ENCODE measurements at regions not wholly inside any gene's neighbourhood (a gene's known extent, or its start where the extent isn't known, plus 50 kb on each side); places are given as distances from the start of the nearest gene placed in this dataset.

DNA sequence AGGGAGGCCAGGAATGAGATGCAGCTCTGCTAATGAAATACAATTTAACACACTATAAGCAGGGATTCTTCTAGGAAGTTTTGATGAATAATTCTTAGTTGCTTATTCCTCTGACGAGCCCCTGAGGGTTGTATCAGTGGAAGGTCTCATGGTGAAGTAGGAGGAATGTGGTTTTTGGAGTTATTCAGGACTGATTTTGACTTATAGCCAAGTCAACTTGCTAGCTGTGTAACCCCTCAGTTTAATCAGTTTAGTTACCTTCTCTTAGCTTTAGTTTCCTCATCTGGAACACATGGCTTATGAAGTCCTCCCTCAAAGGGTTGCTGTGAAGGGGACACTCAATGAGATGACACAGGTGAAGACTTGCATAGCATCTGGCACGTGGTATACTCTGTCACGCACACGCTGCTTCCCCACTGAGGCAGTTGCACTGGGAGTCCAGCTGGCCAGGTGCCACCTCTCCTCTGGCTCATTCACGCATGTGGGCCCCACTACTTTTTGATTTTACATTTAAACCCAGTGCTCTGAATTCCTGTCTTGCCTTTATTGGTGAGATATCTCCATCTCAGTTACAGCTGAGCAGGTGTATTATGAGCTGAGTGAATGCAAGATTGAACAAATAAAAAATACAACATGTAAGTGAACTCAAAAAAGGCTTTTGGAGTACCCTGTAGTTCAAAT lies 415.0 kb downstream of the ARHGEF28 start:
- FAIRE-seq (no peak), DNase-seq (ENCODE audit: insufficient read length, low spot score) (no peak)
- no peak for TF ChIP-seq SPI1 (IDR thresholded peaks at IDR 0.05; ENCODE audit: low read depth, low read length)
- TF ChIP-seq POLR2A (IDR thresholded peaks at IDR 0.05; ENCODE audit: low read depth, low read length), result no peak
- no peak for TF ChIP-seq POU2F2 (IDR thresholded peaks at IDR 0.05; ENCODE audit: low read depth, low read length)
- no peak for TF ChIP-seq POLR2AphosphoS5 (IDR thresholded peaks at IDR 0.05; ENCODE audit: low read depth, low read length)
- no peak for TF ChIP-seq PAX5 (IDR thresholded peaks at IDR 0.05; ENCODE audit: insufficient read depth, low read length, severe bottlenecking)
- no peak for TF ChIP-seq TAF1 (IDR thresholded peaks at IDR 0.05; ENCODE audit: low read depth, low read length)

DNA sequence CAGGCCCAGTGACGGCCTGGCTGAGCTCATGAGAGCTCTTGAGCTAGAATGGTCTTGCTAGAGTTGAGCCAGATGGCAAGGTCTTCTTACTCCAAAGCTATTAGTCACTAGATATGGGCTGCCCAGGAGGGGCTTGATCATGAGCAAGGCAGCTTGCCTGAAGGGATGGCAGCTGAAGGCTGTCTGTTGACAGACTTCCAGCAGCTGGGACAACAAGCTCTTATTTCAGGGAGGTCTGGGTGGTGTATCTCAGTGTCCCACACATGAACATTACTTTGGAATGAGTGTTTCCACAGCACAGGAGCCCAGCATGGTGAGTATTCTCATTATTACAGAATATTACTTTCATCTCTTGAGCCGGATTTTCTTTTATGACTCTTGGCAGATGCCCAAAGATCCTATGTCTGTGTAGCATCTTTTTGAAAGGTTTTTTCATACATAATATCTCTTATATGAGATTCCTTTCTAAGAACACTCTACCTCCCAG lies 414.1 kb downstream of the ARHGEF28 start:
- FAIRE-seq, result no peak
- DNase-seq (ENCODE audit: insufficient read length, low spot score), result no peak

DNA sequence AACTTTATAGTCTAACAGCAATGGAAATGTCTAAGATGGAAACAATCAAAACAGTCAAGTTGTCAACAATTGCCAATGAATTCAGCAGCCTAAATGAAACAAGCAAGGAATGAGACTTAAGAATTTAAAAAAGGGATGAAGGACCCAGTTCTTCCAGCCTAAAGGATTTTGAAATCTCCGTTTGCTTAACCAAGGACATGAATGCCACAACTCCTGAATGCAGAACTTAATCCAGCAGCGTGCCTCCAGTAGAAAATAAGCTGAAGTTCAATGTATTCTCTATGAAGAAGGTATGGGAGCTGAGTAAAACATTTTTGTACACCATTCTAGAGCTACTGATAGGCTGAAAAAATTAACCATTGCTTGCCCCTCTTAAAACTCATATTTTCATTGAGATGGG lies 411.3 kb downstream of the ARHGEF28 start:
- FAIRE-seq, result no peak
- TF ChIP-seq POLR2A (IDR thresholded peaks at IDR 0.05; ENCODE audit: low read depth, low read length) (no peak), TAF1 (IDR thresholded peaks at IDR 0.05; ENCODE audit: low read depth, low read length) (no peak), SPI1 (IDR thresholded peaks at IDR 0.05; ENCODE audit: low read depth, low read length) (no peak), POLR2AphosphoS5 (IDR thresholded peaks at IDR 0.05; ENCODE audit: low read depth, low read length) (no peak), POU2F2 (IDR thresholded peaks at IDR 0.05; ENCODE audit: low read depth, low read length) (no peak), PAX5 (IDR thresholded peaks at IDR 0.05; ENCODE audit: insufficient read depth, low read length, severe bottlenecking) (no peak)

More for the DNA sequence above, 414.1 kb downstream of the ARHGEF28 start:
- no peak for TF ChIP-seq POLR2A (IDR thresholded peaks at IDR 0.05; ENCODE audit: low read depth, low read length)
- no peak for TF ChIP-seq POLR2AphosphoS5 (IDR thresholded peaks at IDR 0.05; ENCODE audit: low read depth, low read length)
- TF ChIP-seq TAF1 (IDR thresholded peaks at IDR 0.05; ENCODE audit: low read depth, low read length), result no peak

DNA sequence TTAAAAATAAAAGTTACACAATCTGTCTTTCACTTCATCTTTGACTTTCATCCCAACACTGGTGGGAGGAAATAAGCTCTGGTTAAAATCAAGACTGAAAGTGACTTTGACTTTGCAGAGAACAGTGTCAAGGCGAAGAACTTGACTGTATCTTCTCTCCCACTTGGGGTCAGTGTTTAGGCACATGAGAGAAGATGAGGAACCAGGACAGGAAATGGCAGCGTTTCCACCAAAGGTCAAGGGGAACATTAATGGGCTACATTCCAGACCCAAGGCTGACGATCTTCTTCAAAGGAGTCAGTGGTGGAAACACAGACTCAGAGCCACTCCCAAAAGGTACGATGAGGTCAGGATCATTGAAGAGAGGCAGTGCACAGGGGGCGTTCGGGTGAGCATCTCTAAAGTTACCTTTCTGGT lies 409.5 kb downstream of the ARHGEF28 start:
- TF ChIP-seq TAF1 (IDR thresholded peaks at IDR 0.05; ENCODE audit: low read depth, low read length) (no peak), POU2F2 (IDR thresholded peaks at IDR 0.05; ENCODE audit: low read depth, low read length) (no peak)
- FAIRE-seq, result peak; percentile 82
- DNase-seq (ENCODE audit: insufficient read length, low spot score), result peak; percentile 2

More for the DNA sequence above, 411.3 kb downstream of the ARHGEF28 start:
- DNase-seq (ENCODE audit: insufficient read length, low spot score), result no peak

DNA sequence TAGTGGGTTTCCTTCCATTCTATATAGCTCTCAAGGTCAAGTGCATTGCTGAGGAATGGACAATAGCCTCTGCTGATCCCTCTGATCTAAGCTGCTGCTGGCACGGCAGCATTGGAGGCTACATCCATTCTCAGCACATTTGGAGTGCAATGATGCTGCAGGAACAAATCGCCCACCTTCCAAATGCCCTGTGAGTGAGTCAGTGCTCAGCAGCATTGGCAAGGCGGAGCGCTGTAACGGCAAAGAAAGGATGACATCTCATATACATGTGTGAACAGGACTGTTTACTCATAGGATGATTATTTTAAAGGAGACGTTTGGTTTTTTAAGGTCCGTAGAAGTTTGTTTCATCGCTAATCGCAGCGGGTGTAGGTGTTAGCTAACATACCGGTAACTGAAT lies 408.7 kb downstream of the ARHGEF28 start:
- DNase-seq (ENCODE audit: insufficient read length, low spot score) (no peak), FAIRE-seq (no peak)
- no peak for TF ChIP-seq POU2F2 (IDR thresholded peaks at IDR 0.05; ENCODE audit: low read depth, low read length)
- TF ChIP-seq TAF1 (IDR thresholded peaks at IDR 0.05; ENCODE audit: low read depth, low read length), result no peak
- no peak for TF ChIP-seq POLR2AphosphoS5 (IDR thresholded peaks at IDR 0.05; ENCODE audit: low read depth, low read length)
- TF ChIP-seq POLR2A (IDR thresholded peaks at IDR 0.05; ENCODE audit: low read depth, low read length), result no peak
- TF ChIP-seq PAX5 (IDR thresholded peaks at IDR 0.05; ENCODE audit: insufficient read depth, low read length, severe bottlenecking), result no peak
- no peak for TF ChIP-seq SPI1 (IDR thresholded peaks at IDR 0.05; ENCODE audit: low read depth, low read length)

DNA sequence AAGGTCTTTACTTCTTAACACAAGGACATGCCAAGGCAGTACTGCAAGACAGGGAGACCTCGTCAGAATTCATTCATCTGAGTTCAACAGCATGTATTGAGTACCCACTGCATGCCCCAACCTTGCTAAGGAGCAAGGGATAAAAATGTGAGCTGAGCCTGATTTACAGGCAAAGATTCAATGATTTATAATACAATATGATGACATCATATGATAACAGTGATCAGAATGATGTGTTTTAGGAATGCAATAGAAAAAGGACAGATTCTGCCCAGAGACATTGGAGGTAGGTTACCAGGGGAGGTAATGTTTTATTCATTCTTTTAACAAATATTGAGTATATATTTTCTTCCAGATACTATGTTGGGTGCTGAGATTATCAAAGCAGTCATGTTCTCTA lies 406.6 kb downstream of the ARHGEF28 start:
- DNase-seq (ENCODE audit: insufficient read length, low spot score), result no peak
- FAIRE-seq, result no peak
- TF ChIP-seq SPI1 (IDR thresholded peaks at IDR 0.05; ENCODE audit: low read depth, low read length) (no peak), PAX5 (IDR thresholded peaks at IDR 0.05; ENCODE audit: insufficient read depth, low read length, severe bottlenecking) (no peak), TAF1 (IDR thresholded peaks at IDR 0.05; ENCODE audit: low read depth, low read length) (no peak), POLR2A (IDR thresholded peaks at IDR 0.05; ENCODE audit: low read depth, low read length) (no peak), POLR2AphosphoS5 (IDR thresholded peaks at IDR 0.05; ENCODE audit: low read depth, low read length) (no peak), POU2F2 (IDR thresholded peaks at IDR 0.05; ENCODE audit: low read depth, low read length) (no peak)

DNA sequence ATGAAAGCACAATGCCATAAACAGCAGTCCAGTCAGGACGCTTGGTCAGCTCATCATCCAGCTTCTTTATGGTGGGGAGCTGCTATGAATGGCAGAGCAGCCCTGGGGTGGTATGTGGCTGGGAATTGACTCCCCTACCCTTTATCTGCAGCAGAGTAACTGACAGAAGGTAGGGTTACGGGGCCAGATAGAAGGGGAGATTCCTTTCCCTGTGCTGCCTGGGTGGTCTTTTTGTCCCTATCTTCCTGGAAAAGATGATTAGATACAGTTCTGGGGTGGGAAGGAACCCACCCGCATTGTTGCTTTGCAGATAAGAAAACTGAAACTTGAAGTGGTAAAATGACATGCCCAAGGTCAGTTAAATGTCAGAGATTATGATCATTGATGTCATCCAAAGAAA lies 405.5 kb downstream of the ARHGEF28 start:
- no peak for DNase-seq (ENCODE audit: insufficient read length, low spot score)
- FAIRE-seq, result no peak
- TF ChIP-seq TAF1 (IDR thresholded peaks at IDR 0.05; ENCODE audit: low read depth, low read length) (no peak), POU2F2 (IDR thresholded peaks at IDR 0.05; ENCODE audit: low read depth, low read length) (no peak)

DNA sequence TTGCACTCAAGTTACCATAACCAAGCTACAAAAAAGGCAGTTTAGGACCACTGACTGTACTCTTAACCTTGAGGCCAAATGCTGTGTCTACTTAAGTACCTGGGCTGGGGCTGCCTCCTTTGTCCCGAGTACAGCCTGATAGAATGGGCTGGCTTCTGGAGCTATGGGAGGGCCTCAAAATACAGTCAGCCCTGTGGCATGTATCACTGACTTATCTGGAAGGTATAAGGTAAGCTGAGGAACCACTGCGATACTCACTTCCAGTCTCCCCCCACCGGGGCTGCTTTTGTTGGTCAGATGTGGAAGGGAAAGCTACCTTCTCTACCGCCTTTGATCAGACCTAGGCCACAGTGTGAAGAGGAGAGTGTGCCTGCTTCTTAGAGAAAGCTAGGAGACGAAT lies 404.8 kb downstream of the ARHGEF28 start:
- TF ChIP-seq POU2F2 (IDR thresholded peaks at IDR 0.05; ENCODE audit: low read depth, low read length) (no peak), PAX5 (IDR thresholded peaks at IDR 0.05; ENCODE audit: insufficient read depth, low read length, severe bottlenecking) (no peak), POLR2AphosphoS5 (IDR thresholded peaks at IDR 0.05; ENCODE audit: low read depth, low read length) (no peak), TAF1 (IDR thresholded peaks at IDR 0.05; ENCODE audit: low read depth, low read length) (no peak), POLR2A (IDR thresholded peaks at IDR 0.05; ENCODE audit: low read depth, low read length) (no peak), SPI1 (IDR thresholded peaks at IDR 0.05; ENCODE audit: low read depth, low read length) (no peak)
- DNase-seq (ENCODE audit: insufficient read length, low spot score) (no peak), FAIRE-seq (no peak)

DNA sequence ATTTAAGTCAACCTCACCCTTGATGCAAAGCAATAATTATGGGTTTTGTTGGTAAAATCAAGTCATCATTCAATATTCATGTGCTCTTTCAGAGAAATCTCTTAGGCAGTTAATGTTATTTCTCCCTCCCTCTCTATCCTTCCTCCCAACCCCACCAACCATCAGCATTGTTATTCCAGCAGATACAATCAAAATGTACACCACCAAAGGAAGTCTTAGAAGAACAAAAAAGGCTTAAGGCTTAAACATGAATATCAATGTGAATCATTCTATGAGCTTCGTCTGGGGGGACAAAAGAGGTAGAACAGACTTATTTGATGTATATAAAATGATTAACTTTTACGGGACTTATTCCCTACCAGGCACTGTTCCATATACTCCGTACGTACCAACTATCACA lies 404.4 kb downstream of the ARHGEF28 start:
- FAIRE-seq (no peak), DNase-seq (ENCODE audit: insufficient read length, low spot score) (no peak)
- TF ChIP-seq TAF1 (IDR thresholded peaks at IDR 0.05; ENCODE audit: low read depth, low read length) (no peak), PAX5 (IDR thresholded peaks at IDR 0.05; ENCODE audit: insufficient read depth, low read length, severe bottlenecking) (no peak), POLR2A (IDR thresholded peaks at IDR 0.05; ENCODE audit: low read depth, low read length) (no peak), POLR2AphosphoS5 (IDR thresholded peaks at IDR 0.05; ENCODE audit: low read depth, low read length) (no peak), POU2F2 (IDR thresholded peaks at IDR 0.05; ENCODE audit: low read depth, low read length) (no peak)

DNA sequence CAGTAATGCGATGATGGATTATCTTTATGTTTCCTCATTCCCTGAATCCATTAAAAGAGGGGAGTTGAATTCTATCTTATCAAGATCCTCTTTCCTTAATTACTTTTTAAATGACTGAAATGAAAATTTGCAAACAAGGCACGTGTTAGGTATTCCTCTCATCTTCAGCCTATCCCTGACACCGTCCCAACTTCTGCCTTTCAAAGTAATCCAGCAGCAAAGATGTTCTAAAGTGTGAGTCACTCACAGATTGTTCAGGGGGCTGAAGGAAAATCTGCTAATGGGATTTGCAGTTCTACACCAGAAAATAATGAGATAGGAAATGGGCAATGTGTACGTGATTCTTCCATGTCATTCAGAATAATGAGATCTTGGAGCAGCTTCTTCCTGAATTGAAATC lies 403.0 kb downstream of the ARHGEF28 start:
- TF ChIP-seq TAF1 (IDR thresholded peaks at IDR 0.05; ENCODE audit: low read depth, low read length) (no peak), POLR2AphosphoS5 (IDR thresholded peaks at IDR 0.05; ENCODE audit: low read depth, low read length) (no peak), POLR2A (IDR thresholded peaks at IDR 0.05; ENCODE audit: low read depth, low read length) (no peak), POU2F2 (IDR thresholded peaks at IDR 0.05; ENCODE audit: low read depth, low read length) (no peak), SPI1 (IDR thresholded peaks at IDR 0.05; ENCODE audit: low read depth, low read length) (no peak), PAX5 (IDR thresholded peaks at IDR 0.05; ENCODE audit: insufficient read depth, low read length, severe bottlenecking) (no peak)
- no peak for DNase-seq (ENCODE audit: insufficient read length, low spot score)
- no peak for FAIRE-seq

Measured in GM12891 (cell line).